Jurkat, Clone E6-1 (cell line): ENCODE measurements at regions not wholly inside any gene's neighbourhood (a gene's known extent, or its start where the extent isn't known, plus 50 kb on each side); places are given as distances from the start of the nearest gene placed in this dataset.

Experiments used
- DNase-seq: peaks from one replicate; pipeline ENCODE4 v3.0.0-alpha.2; 2011; ENCODE audit warnings: low read depth, low spot score
- H3K4me3 ChIP-seq: 2 replicates; pipeline ENCODE4 v1.5.1; 2011; ENCODE audit warnings: mild to moderate bottlenecking, low read length, control low read depth, moderate library complexity

- H3K4me3 ChIP-seq, result no peak overlapping the region
- no peak for DNase-seq
These were observed 157.1 kb downstream of the BLID start for GRCh38 chr11:121958971-121959325.

GRCh38 chr11:121958323-121958970, 157.6 kb downstream of the BLID start:
- H3K4me3 ChIP-seq, result no peak overlapping the region
- DNase-seq, result no peak

GRCh38 chr11:121953122-121953521, 162.9 kb downstream of the BLID start:
- H3K4me3 ChIP-seq, result no peak overlapping the region
- DNase-seq, result no peak

- DNase-seq, result no peak
- no peak overlapping the region for H3K4me3 ChIP-seq
These were observed 165.9 kb downstream of the BLID start for GRCh38 chr11:121950160-121950559.

- DNase-seq, result no peak
These were observed 169.5 kb downstream of the BLID start for GRCh38 chr11:121946514-121946913.

GRCh38 chr11:121944556-121945230, 171.3 kb downstream of the BLID start:
- no peak for DNase-seq
- H3K4me3 ChIP-seq, result no peak overlapping the region

More at GRCh38 chr11:121946514-121946913, 169.5 kb downstream of the BLID start:
- H3K4me3 ChIP-seq, result no peak overlapping the region

- no peak for DNase-seq
- no peak overlapping the region for H3K4me3 ChIP-seq
These were observed 177.9 kb downstream of the BLID start for GRCh38 chr11:121938076-121938475.

- no peak for DNase-seq
- no peak overlapping the region for H3K4me3 ChIP-seq
These were observed 179.1 kb downstream of the BLID start for GRCh38 chr11:121936781-121937447.

- no peak for DNase-seq
- H3K4me3 ChIP-seq, result no peak overlapping the region
These were observed 179.6 kb downstream of the BLID start for GRCh38 chr11:121936370-121936769.

GRCh38 chr11:121933694-121934093, 182.3 kb downstream of the BLID start:
- H3K4me3 ChIP-seq, result no peak overlapping the region

GRCh38 chr11:121933294-121933693, 182.7 kb downstream of the BLID start:
- H3K4me3 ChIP-seq, result no peak overlapping the region
- no peak for DNase-seq

More at GRCh38 chr11:121933694-121934093, 182.3 kb downstream of the BLID start:
- DNase-seq, result no peak

- no peak overlapping the region for H3K4me3 ChIP-seq
- DNase-seq, result no peak
These were observed 183.3 kb downstream of the BLID start for GRCh38 chr11:121932646-121933185.

- DNase-seq, result no peak
- no peak overlapping the region for H3K4me3 ChIP-seq
These were observed 184.2 kb downstream of the BLID start for GRCh38 chr11:121931748-121932352.

GRCh38 chr11:121931121-121931520, 184.9 kb downstream of the BLID start:
- no peak overlapping the region for H3K4me3 ChIP-seq
- no peak for DNase-seq

GRCh38 chr11:121930004-121930965, 185.7 kb downstream of the BLID start:
- no peak overlapping the region for H3K4me3 ChIP-seq
- DNase-seq, result no peak

- no peak for DNase-seq
- no peak overlapping the region for H3K4me3 ChIP-seq
These were observed 186.4 kb downstream of the BLID start for GRCh38 chr11:121929581-121929980.

GRCh38 chr11:121928597-121929580, 187.1 kb downstream of the BLID start:
- no peak for DNase-seq
- no peak overlapping the region for H3K4me3 ChIP-seq

GRCh38 chr11:121927789-121928188, 188.2 kb downstream of the BLID start:
- no peak for DNase-seq

More at GRCh38 chr11:121927789-121928188, 188.2 kb downstream of the BLID start:
- H3K4me3 ChIP-seq, result no peak overlapping the region
